ENCODE measurements at regions not wholly inside any gene's neighbourhood (a gene's known extent, or its start where the extent isn't known, plus 50 kb on each side); places are given as distances from the start of the nearest gene placed in this dataset.
"Not testable (repeated sequence)": the region's sequence is repeated elsewhere in the genome, so short reads cannot be mapped to it uniquely, and the experiment has no call there.

GRCh38 chr3:22392286-22392685 lies 641.3 kb upstream of the ZNF385D start:
- intact Hi-C loops (cut with DNase I): no loop called here
- DNase-seq: no peak

- DNase-seq: no peak
- intact Hi-C loops (cut with DNase I): no loop called here
Observed at GRCh38 chr3:22392859-22393258, 641.8 kb upstream of the ZNF385D start.

- intact Hi-C loops (cut with DNase I): no loop called here
- no peak for DNase-seq
Observed at GRCh38 chr3:22399566-22399965, 648.6 kb upstream of the ZNF385D start.

DNA sequence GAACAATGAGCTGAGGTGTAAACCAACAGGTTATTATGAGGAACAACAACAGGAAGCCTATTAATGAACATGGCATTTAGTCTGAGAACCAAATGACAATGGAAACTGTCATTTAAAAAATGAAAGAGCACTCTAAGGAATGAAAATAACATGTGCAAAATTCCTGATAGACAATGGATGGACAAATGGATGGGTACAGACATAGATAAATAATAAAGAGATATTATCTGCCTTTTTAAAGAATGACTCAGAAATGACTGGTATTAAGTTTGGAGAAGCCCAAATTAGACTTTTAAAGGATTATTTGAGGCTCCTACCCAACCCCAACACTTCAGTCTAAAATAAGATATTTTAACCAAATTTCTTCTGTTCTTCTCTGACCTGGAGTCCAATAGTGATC lies 650.5 kb upstream of the ZNF385D start:
- no peak for DNase-seq
- intact Hi-C loops (cut with DNase I): no loop called here

- intact Hi-C loops (cut with DNase I): no loop called here
- no peak for DNase-seq
Observed at GRCh38 chr3:22414239-22414638, 663.2 kb upstream of the ZNF385D start.

DNA sequence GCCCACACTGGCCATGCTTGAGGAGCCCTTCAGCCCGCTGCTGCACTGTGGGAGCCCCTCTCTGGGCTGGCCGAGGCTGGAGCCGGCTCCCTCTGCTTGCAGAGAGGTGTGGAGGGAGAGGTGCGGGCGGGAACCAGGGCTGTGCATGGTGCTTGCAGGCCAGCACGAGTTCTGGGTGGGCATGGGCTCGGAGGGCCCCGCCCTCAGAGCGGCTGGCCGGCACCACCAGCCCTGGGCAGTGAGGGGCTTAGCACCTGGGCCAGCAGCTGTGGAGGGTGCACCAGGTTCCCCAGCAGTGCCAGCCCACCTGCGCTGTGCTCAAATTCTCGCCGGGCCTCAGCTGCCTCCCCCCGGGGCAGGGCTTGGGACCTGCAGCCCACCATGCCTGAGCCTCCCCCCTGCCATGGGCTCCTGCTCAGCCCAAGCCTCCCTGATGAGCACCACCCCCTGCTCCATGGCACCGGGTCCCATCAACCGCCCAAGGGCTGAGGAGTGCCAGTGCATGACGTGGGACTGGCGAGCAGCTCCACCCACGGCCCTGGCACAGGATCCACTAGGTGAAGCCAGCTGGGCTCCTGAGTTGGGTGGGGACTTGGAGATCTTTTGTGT lies 665.9 kb upstream of the ZNF385D start:
- intact Hi-C loops (cut with DNase I): not testable (repeated sequence)

GRCh38 chr3:22419261-22419660 lies 668.3 kb upstream of the ZNF385D start:
- intact Hi-C loops (cut with DNase I): no loop called here
- no peak for DNase-seq

More for the DNA sequence above, 665.9 kb upstream of the ZNF385D start:
- DNase-seq: not testable (repeated sequence)

- DNase-seq: no peak
- intact Hi-C loops (cut with DNase I): no loop called here
Observed at GRCh38 chr3:22421589-22421988, 670.6 kb upstream of the ZNF385D start.

DNA sequence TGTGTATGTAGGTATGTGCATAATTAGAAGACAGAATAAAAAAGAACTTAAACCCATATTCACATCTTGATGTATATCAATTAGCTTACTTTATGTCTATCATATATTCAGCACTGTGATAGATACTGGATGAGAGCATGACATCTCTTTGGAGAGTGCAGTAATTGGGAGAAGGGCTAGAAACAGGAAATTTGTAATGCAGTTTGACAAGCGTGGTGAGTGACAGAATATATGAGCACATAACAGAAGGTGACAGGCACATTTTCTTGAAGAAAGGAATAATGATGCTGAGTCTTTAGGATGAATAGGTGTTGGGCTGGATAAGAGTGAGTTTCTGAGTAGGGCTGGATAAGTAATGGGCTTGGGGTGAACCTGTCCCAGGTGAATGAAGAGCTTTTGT lies 680.3 kb upstream of the ZNF385D start:
- DNase-seq: no peak
- intact Hi-C loops (cut with DNase I): no loop called here

DNA sequence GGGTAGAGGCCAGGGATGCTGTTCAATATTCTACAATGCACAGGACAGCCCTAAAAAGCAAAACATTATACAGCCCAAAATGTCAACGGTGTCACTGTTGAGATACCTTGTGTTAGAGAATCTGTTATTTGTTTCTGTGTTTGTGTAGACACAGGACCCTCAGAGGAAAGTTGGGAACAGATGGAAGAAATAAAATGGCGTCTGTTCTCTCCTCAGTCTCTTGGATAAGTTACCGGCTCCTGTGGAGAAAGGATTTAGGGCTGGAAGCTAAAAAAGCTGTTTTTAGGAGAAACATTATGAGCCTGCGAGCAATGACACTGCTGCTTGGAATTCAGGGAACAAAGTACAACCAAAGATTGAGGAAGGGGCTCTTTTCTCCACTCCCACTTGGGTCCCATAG lies 688.6 kb upstream of the ZNF385D start:
- intact Hi-C loops (cut with DNase I): no loop called here
- no peak for DNase-seq

DNA sequence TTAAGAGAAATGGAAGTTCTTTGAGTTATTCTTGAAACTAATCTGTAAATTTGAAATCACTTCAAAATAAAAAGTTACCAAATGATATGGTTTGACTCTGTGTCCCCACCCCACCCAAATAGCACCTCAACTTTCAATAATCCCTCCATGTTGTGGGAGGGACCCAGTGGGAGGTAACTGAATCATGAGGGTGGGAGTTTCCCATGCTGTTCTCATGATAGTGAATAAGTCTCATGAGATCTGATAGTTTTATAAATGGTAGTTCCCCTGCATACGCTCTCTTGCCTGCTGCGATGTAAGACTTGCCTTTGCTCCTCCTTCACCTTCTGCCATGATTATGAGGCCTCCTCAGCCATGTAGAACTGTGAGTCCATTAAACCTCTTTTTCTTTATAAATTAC lies 690.7 kb upstream of the ZNF385D start:
- DNase-seq: no peak
- intact Hi-C loops (cut with DNase I): no loop called here

DNA sequence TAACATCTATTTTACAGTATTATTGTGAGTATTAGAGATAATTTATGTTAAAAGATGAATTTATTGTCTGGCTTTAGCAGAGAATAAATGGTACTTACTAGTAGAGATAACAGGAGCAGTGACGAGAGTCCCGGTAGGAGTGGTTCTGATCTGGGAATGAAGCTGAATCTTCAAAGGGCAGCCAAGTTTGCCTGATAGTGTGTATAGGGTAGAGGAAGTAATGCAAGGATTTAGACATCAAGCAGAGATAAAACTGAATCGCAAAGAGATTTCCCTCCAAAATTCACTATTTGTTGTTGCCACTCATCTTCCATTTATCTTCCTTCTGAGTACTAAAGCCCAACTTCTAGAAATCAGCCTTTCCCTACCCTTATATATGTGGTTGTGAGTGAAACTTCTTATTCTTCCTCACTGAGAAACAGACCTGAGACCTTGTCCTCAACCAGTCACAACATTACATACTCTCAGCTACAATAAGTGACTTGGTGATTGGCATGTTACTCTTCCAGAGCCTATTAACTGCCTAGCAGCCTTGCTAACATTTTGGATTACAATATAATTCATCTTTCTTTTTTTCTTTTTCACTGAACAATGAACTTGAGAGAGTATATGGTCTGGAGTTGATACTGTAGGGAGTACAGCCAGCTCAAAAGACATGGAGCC lies 692.7 kb upstream of the ZNF385D start:
- intact Hi-C loops (cut with DNase I): no loop called here

DNA sequence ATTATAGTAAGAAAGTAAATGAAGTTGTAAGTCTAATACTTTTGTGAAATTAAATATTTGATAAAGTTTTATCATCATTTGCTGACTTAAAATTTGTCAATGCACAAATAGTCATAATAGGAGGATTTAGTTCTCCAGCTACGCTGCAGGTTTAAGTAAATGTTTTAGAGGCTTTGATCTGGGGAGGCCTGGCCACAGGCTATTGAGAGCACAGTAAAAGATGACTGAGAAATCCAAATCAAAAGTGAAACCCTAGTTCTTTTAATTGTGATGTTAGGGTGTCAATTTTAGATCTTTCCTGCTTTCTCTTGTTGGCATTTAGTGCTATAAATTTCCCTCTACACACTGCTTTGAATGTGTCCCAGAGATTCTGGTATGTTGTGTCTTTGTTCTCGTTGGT lies 694.3 kb upstream of the ZNF385D start:
- intact Hi-C loops (cut with DNase I); DNase-seq: not testable (repeated sequence)

More for the DNA sequence above, 692.7 kb upstream of the ZNF385D start:
- no peak for DNase-seq

DNA sequence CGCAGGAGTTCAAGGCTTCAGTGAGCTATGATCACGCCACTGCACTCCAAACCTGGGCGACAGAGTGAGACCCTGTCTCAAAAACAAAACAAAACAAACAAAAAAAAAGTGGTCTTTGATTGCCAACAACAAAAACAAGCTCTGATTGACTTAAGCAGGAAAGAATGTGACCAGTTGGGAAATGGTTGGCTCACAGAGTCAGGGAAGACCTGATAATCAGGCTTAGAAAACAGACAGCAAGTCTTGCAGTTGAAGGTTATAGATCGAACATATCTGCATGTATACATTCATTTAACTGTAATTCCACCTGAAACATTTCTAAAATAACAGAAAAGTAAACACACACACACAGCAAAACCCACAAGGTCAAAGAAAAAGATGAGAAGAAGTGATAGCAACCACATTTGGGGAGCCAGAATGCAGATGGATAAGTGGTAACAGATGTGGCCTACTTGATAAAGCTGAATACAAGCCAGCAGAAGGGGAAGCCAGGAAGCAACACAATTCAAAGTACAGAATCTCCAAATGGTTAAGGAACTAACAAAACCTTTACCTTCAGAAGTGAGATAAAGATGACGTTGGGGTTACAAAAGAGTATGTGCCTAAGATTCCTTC lies 699.9 kb upstream of the ZNF385D start:
- no peak for DNase-seq
- intact Hi-C loops (cut with DNase I): no loop called here

DNA sequence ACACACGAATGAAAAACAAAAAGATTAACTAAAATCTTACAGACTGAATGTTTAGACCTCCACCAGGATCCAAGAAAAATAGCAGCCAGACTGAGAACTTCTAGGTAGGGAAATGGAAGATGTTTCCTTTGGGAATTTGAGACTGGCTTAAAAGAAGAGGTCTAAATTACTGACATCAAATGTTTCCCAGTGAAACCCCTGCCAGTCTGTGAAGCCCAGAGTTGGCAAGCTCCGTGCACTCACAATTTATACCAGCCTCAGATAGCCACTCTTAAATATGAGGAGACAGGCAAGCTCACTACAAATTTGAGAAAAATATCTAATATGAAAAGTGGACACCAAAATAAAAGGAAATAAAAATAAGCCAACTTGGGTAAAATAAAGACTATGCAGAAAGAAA lies 700.5 kb upstream of the ZNF385D start:
- no peak for DNase-seq
- intact Hi-C loops (cut with DNase I): no loop called here

DNA sequence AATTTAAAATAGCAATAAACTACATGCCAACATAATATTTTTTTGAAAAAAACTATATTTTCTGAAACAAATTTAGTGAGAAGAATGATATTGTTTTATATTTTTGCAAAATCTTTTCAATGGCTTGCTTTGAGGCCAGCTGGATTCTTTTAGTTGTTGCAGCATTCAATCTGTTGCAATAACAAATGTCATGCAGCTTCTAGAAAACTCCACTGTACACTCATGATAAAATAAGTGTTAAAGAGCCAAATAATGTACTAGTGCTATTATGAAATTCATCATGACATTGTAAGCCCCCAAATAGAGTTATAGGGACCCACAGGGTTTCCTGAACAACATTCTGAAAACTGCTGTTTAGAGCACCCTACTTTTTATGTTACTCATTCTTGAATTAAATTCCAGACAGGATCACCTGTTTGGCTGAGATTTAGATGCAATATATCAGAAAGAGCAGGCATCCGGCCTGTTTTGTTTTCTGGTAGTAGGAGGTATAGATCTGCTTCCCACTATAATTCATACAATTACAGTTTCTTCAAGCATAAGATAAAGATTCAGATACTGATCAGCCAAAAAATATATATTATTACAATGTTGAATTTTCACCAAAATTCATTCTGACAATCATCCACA lies 703.0 kb upstream of the ZNF385D start:
- no peak for DNase-seq
- intact Hi-C loops (cut with DNase I): no loop called here

- intact Hi-C loops (cut with DNase I): no loop called here
- no peak for DNase-seq
Observed at GRCh38 chr3:22469995-22470394, 719.0 kb upstream of the ZNF385D start.

DNA sequence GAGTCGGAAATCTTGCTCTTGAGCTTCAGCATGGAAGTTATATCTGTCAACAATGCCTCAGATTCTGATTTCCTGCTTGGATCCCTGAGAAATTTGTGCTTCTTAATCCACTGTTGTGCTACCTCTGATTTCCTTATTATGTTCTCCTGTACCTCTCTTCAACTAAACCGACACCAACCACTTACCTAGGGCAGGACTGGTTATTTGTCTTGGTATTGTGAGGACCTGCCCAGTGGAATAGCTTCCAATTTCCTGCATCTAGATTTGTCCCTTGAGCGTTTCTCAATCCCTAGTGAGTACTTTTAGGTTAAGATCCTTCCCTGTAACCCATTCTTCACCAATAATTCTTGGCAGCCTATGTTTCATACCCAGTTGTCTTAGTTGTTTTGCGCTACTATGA lies 720.5 kb upstream of the ZNF385D start:
- no peak for DNase-seq
- intact Hi-C loops (cut with DNase I): no loop called here

GRCh38 chr3:22474706-22475445 lies 723.9 kb upstream of the ZNF385D start:
- intact Hi-C loops (cut with DNase I): no loop called here
- no peak for DNase-seq
